GM19328 (cell line): ENCODE measurements at regions not wholly inside any gene's neighbourhood (a gene's known extent, or its start where the extent isn't known, plus 50 kb on each side); places are given as distances from the start of the nearest gene placed in this dataset.
"Not testable (repeated sequence)": the region's sequence is repeated elsewhere in the genome, so short reads cannot be mapped to it uniquely, and the experiment has no call there.

ENCODE experiments used
- ATAC-seq: cut with Tn5 transposase; IDR thresholded peaks from one replicate; pipeline ENCODE4 v1.9.1; 2021; ENCODE audit warnings: mild to moderate bottlenecking, moderate library complexity; ENCODE audit not compliant: unreplicated experiment

GRCh38 chr3:87435926-87436620 is 159.7 kb upstream of the POU1F1 start:
- ATAC-seq, result no peak

DNA sequence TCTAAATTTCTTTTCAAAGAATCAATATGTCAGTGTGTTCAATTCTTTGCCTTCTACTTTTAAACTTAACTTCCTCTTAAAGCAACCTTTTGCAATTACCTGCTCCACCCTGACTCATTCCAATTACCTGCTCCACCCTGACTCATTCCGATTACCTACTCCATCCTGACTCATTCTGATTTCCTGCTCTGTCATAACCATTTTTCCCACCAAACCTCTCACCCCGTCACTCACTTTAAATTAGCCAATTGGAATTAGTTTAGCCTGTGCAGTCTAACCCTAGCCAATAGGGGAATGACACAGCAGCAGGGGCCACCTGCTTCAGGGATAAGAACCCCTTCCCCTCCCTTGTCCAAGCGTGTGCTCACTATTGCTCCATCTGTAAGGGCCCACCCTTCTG is 157.1 kb upstream of the POU1F1 start:
- ATAC-seq, result not testable (repeated sequence)

DNA sequence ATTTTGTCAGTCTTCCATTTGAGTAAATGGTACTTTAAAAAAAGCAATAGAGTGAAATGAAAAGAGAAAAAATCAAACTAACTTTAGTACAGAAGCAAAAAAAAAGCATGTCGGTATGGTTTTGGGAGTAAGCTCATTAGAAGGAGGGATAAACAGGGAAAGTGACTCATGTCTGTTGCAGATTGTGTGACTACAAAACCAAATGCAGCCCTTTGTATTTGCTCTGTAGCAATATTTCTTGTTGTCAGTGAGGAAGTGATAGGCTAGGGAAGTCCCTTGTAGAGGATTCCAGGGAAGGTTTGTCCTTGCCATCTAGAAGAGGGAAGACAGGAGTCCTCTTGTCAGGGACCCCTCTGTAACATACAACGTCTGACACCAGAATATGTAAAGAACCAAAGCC is 150.5 kb upstream of the POU1F1 start:
- ATAC-seq, result no peak

DNA sequence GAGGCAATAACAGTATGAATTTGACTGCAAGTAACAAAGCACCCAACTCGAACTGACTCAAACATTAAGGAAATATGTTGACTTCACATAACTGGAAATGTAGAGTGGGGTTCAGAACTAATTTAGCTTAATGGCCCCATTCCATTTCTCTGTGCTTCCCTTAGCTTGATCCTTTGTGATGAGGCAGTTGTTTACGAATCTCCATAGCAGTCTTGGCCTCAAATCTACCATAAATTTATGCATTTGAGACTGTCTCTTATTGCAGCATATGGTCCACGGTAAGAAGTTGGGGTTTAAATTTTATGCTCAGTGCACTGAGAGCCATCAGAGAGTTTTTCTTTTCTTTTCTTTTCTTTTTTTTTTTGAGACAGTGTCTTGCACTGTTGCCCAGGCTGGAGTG is 148.7 kb upstream of the POU1F1 start:
- ATAC-seq, result no peak

- ATAC-seq, result no peak
Observed at GRCh38 chr3:87423336-87423735, 147.0 kb upstream of the POU1F1 start.

DNA sequence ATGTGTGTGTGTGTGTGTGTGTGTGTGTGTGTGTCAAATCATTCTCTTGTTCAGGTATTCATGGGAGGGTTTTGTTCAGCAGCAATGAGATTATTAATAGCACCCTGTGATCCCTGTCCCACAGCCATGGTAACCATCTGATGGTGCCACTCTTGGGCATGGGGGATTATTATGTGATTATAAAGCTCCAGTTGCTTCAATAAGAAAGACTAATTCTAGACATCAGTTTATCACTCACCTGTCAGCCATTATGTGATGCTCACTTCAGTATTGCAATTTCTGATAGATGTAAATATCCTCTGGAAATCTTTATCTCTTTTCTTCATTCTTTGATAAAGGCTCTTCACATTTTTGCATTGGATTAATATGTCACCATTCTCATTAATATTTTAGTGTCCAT is 145.9 kb upstream of the POU1F1 start:
- no peak for ATAC-seq

DNA sequence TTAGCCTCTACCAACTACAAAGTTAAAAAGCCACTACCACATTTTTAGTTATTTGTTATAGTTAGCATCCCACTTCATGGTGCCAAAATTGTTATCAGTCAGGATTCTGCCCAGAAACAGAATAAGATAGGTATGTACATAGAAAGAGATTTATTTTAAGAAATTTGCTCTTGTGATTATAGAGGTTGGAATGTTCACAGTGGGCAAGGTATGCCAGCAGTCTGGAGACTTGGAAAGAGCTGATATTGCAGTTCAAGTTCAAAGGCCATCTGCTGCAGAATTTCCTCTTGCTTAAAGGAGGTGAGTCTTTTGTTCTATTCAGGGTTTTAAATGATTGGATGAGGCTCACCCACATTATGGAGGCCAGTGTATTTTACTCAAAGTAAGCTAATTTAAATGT is 143.8 kb upstream of the POU1F1 start:
- ATAC-seq, result no peak

- no peak for ATAC-seq
Observed at GRCh38 chr3:87414271-87414670, 137.9 kb upstream of the POU1F1 start.

GRCh38 chr3:87413814-87414213 is 137.4 kb upstream of the POU1F1 start:
- no peak for ATAC-seq

DNA sequence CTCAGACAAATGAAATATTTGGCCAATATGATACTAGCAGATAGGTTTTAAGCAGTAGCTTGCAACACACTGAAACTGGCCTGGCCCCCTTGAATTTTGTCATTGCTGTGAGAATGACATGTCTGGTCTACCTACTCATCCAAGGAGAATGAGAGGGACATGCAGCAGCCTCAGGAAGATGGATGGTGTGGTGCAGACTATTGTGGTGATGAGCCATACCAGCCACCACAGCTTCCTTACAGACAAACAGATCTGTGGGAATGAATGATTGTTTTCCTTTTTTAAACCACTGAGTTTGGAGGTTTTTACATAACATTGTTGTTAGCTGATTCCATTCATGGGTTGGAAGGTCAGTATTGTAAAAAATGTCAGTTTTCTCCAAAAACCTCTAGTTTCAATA is 133.7 kb upstream of the POU1F1 start:
- ATAC-seq, result no peak

DNA sequence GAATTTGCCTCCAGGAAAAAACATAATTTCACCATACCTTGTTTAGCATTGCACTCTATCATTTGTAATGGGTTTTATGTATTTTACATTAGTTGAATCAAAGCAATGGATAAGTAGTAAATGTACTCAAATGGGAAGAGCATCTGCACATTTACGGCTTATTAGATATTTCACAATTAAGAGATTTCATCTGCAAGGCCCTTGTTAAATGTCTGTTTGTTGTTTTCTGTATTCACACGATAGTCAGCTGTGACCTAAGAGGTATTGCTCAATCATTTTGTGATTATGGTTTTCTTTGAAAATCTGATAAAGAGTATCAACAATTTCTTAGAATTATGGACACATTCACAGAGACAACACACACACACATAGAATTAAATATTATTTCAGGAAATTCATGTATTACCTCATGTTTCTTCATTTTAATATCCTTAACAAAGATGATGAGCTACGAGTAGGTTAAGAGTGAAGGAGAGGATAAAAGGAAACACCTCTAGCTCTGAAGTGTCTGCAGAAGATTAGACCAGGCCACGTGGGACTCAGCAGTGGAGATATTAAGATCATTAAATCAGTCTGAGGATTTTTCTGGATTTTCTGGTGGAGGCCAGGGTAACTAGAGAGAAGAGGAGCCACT is 121.9 kb upstream of the POU1F1 start:
- no peak for ATAC-seq

DNA sequence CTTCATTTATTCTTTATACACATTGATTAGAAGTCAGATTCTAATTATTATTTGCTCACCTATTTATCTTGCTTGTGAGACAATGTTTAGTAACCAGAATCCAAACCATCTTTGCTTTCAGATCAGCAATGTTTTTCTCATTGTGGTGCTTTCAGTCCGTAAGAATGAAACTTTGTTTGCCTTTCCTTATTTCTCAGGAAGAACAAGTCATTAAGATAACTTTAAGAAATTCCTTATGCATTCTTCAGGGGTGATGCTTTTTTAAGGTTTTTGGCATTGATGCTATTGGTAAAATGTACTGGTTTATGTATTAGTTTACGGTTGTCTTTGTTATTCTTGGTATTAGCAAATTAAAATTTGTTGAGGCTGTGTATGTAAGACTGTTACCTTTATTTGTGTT is 120.8 kb upstream of the POU1F1 start:
- no peak for ATAC-seq

DNA sequence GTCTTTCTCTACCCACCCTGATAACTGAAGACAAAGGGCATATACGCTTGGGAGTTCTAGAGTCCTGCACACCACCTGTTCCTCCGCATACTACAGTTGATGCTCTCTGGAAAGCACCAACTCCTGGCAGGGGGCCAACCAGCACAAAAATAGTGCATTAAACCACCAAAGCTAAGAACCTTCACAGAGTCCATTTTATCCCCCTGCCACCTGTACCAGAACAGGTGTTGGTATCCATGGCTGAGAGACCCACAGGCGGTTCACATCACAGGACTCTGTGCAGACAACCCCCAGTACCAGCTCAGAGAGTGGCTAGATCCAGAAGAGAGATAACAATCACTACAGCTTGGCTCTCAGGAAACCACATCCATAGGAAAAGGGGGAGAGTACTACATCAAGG is 114.4 kb upstream of the POU1F1 start:
- no peak for ATAC-seq

- ATAC-seq, result no peak
Observed at GRCh38 chr3:87390353-87390752, 114.0 kb upstream of the POU1F1 start.

GRCh38 chr3:87375231-87375682 is 98.9 kb upstream of the POU1F1 start:
- no peak for ATAC-seq

- ATAC-seq, result no peak
Observed at GRCh38 chr3:87370007-87370406, 93.6 kb upstream of the POU1F1 start.

GRCh38 chr3:87367736-87368135 is 91.4 kb upstream of the POU1F1 start:
- ATAC-seq, result no peak

DNA sequence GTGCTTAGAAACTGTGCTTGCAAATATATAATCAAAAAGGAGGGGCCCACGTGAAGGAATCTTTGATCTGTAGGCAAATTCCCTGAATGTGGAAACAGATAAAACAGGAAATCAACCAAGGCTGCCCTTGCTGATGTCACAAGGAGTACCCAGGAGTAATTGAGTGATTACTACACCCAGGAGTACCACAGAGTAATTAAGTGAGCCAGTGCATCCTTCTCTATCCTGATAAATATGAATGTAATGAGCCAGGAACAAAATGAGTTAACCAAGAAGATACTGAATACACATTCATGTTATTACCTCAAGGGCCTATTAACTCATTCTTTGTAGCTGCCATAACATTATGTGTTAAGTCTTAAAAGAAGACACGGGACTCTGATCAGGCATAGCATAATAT is 87.3 kb upstream of the POU1F1 start:
- no peak for ATAC-seq

GRCh38 chr3:87361956-87362355 is 85.6 kb upstream of the POU1F1 start:
- no peak for ATAC-seq

DNA sequence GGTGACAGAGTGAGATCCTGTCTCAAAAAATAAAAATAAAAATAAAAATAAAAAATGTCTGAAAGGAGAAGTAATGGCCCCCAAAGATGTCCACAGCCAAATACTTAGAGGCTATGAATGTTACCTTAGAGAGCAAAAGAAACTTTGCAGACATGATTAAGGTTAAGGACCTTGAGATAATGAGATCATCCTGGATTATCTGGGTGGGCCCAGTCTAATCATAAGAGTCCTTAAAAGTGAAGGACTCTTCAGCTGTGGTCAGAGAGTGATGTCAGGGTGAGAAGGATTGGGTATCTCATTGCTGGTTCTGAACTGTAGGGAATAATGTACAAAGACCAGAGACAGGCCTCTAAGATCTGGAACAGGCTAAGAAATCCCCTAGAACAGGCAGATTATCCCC is 84.9 kb upstream of the POU1F1 start:
- ATAC-seq, result no peak

GRCh38 chr3:87359826-87360225 is 83.4 kb upstream of the POU1F1 start:
- ATAC-seq, result no peak

GRCh38 chr3:87359025-87359424 is 82.6 kb upstream of the POU1F1 start:
- no peak for ATAC-seq

GRCh38 chr3:87358066-87358465 is 81.7 kb upstream of the POU1F1 start:
- no peak for ATAC-seq
